HepG2 (cell line): ENCODE measurements at regions not wholly inside any gene's neighbourhood (a gene's known extent, or its start where the extent isn't known, plus 50 kb on each side); places are given as distances from the start of the nearest gene placed in this dataset.

Source experiments
- FOXM1 ChIP-seq: sonication (generic); formaldehyde crosslinking; IDR thresholded peaks from 2 replicates; pipeline ENCODE4 v1.5.0; 2020; ENCODE audit warnings: missing genetic modification reagents
- MTF2 ChIP-seq: sonication (generic); formaldehyde crosslinking; IDR thresholded peaks from 2 replicates; pipeline ENCODE4 v1.5.0; 2020; ENCODE audit warnings: missing genetic modification reagents, borderline replicate concordance
- TOE1 ChIP-seq: sonication (generic); formaldehyde crosslinking; IDR thresholded peaks from 2 replicates; pipeline ENCODE4 v1.4.0; 2020; ENCODE audit warnings: mild to moderate bottlenecking, missing genetic modification reagents
- ZBED4 ChIP-seq: sonication (generic); formaldehyde crosslinking; IDR thresholded peaks from 2 replicates; pipeline ENCODE4 v1.4.0; 2020; ENCODE audit warnings: missing genetic modification reagents, borderline replicate concordance
- ZNF281 ChIP-seq: sonication (generic); formaldehyde crosslinking; IDR thresholded peaks from 2 replicates; pipeline ENCODE4 v1.4.0; 2020; ENCODE audit warnings: missing genetic modification reagents, borderline replicate concordance
- ZNF282 ChIP-seq: fragments of 450-650 bp; IDR thresholded peaks from 2 replicates; pipeline ENCODE4 v1.6.1; 2018; ENCODE audit not compliant: partially characterized antibody
- ZNF503 ChIP-seq: sonication (generic); formaldehyde crosslinking; IDR thresholded peaks from 2 replicates; pipeline ENCODE4 v1.4.0; 2020; ENCODE audit warnings: missing genetic modification reagents
- ZNF674 ChIP-seq: sonication (generic); formaldehyde crosslinking; IDR thresholded peaks from 2 replicates; pipeline ENCODE4 v1.5.0; 2020; ENCODE audit warnings: low read depth, mild to moderate bottlenecking, missing genetic modification reagents
- TF ChIP-seq, protein P1 (sequence below): fragments of 450-650 bp; IDR thresholded peaks from 2 replicates; pipeline ENCODE4 v1.6.1; 2016
- TF ChIP-seq, protein P2 (sequence below): sonication (generic); formaldehyde crosslinking; IDR thresholded peaks from 2 replicates; pipeline ENCODE4 v1.5.0; 2020; ENCODE audit warnings: mild to moderate bottlenecking, low read depth, missing genetic modification reagents, borderline replicate concordance

DNA sequence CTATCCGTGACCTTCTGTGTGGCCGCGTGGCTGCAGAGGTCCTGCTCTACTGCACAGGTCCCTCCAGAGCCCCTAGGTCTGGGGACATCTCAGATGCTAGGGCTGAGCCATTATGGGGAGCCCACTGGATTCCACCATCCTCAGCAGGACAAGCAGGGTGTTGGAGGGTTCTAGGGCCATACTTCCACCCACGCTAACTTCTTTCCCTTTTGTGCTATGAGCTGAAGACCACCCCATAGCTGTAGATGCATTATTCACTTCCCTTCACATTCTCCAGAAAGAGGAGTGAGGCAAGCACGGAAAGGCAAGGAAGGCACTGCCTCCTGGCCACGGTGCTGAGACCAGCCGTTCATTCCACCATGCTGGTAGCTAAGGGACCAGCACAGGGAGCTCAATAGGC lies 149.5 kb upstream of the MYCN start (continued):
- TF ChIP-seq ZNF503 (CRISPR knock-in tag), result no peak
- TF ChIP-seq MTF2 (CRISPR knock-in tag), result no peak
- TF ChIP-seq, protein P1, sequence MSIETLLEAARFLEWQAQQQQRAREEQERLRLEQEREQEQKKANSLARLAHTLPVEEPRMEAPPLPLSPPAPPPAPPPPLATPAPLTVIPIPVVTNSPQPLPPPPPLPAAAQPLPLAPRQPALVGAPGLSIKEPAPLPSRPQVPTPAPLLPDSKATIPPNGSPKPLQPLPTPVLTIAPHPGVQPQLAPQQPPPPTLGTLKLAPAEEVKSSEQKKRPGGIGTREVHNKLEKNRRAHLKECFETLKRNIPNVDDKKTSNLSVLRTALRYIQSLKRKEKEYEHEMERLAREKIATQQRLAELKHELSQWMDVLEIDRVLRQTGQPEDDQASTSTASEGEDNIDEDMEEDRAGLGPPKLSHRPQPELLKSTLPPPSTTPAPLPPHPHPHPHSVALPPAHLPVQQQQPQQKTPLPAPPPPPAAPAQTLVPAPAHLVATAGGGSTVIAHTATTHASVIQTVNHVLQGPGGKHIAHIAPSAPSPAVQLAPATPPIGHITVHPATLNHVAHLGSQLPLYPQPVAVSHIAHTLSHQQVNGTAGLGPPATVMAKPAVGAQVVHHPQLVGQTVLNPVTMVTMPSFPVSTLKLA, result no peak
- TF ChIP-seq ZNF281, result no peak
- no peak for TF ChIP-seq ZNF282
- TF ChIP-seq FOXM1 (CRISPR knock-in tag), result no peak
- TF ChIP-seq TOE1 (CRISPR knock-in tag), result no peak
- TF ChIP-seq, protein P2, sequence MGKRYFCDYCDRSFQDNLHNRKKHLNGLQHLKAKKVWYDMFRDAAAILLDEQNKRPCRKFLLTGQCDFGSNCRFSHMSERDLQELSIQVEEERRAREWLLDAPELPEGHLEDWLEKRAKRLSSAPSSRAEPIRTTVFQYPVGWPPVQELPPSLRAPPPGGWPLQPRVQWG (CRISPR knock-in tag), result no peak
- no peak for TF ChIP-seq ZNF674 (CRISPR knock-in tag)
- no peak for TF ChIP-seq ZBED4
